T-cell (primary cell): ENCODE measurements at regions not wholly inside any gene's neighbourhood (a gene's known extent, or its start where the extent isn't known, plus 50 kb on each side); places are given as distances from the start of the nearest gene placed in this dataset.
A peak's percentile ranks its signal among the peaks of the same experiment; 100 is the strongest.

Experiments used
- ATAC-seq, 4 experiments: fragments of 200-7000 bp in 3 of 4; fragments of 150-1000 bp in 1 of 4; cut with Tn5 transposase; replicated peaks in 1 of 4; 1 replicate in 3 of 4; 2 replicates in 1 of 4; pipeline ENCODE4 v1.10.0; 2021; ENCODE audit warnings: moderate library complexity in 3 of 4, mild to moderate bottlenecking in 2 of 4, moderate number of reproducible peaks in 1 of 4
- CTCF ChIA-PET, 2 donors: fragments of 300-600 bp; sonication (Branson Sonifier 250); formaldehyde crosslinking; loops; one replicate each; lab custom pipeline; 2022; ENCODE audit warnings: antibody characterized with exemption in 2 of 2; lab: Charles Lee
- POLR2A ChIA-PET, 2 donors: fragments of 300-600 bp; sonication (Branson Sonifier 250); formaldehyde crosslinking; loops; one replicate each; lab custom pipeline; 2022; ENCODE audit warnings: antibody characterized with exemption in 2 of 2; lab: Charles Lee
- DNase-seq, 35 experiments: peaks; one replicate each; pipeline versions ENCODE4 v3.0.0 to v3.0.0-alpha.2; 2013 to 2023
- H3K27ac ChIP-seq: one replicate; pipeline ENCODE4 v1.5.1; 2013; ENCODE audit warnings: low read length
- H3K27me3 ChIP-seq, 2 experiments: replicated peaks in 1 of 2; 1 replicate in 1 of 2; 2 replicates in 1 of 2; pipeline versions ENCODE4 v1.6.1 to v1.7.0; 2013; ENCODE audit warnings: low read length in 1 of 2, mixed read lengths in 1 of 2; ENCODE audit not compliant: control insufficient read depth in 2 of 2, insufficient read depth in 2 of 2; ENCODE audit errors: extremely low read depth in 1 of 2
- H3K36me3 ChIP-seq, 2 donors: 1 replicate in 1 of 2; 2 replicates in 1 of 2; pipeline versions ENCODE4 v1.6.1 to v1.7.0; 2013; ENCODE audit warnings: low read length in 1 of 2; ENCODE audit not compliant: control insufficient read depth in 2 of 2, insufficient read depth in 1 of 2; ENCODE audit errors: extremely low read depth in 1 of 2
- H3K4me1 ChIP-seq, 2 experiments: 1 replicate in 1 of 2; 2 replicates in 1 of 2; pipeline versions ENCODE4 v1.6.1 to v1.7.0; 2013; ENCODE audit warnings: low read length in 2 of 2, mixed read lengths in 1 of 2; ENCODE audit not compliant: insufficient read depth in 2 of 2, control insufficient read depth in 1 of 2; ENCODE audit errors: extremely low read depth in 1 of 2
- H3K4me3 ChIP-seq, 2 donors: 1 replicate in 1 of 2; 2 replicates in 1 of 2; pipeline versions ENCODE4 v1.5.1 to v1.7.0; 2013; ENCODE audit warnings: mild to moderate bottlenecking in 2 of 2, low read length in 1 of 2, moderate library complexity in 1 of 2; ENCODE audit not compliant: control insufficient read depth in 1 of 2; ENCODE audit errors: extremely low read depth in 1 of 2
- H3K9me3 ChIP-seq: 2 replicates; pipeline ENCODE4 v1.7.0; 2013
- H3K27ac Mint-ChIP-seq, 2 donors: one replicate each; pipeline ENCODE4 v1.8.0; 2020 to 2021; ENCODE audit warnings: mild to moderate bottlenecking in 2 of 2, mixed read lengths in 2 of 2
- H3K27me3 Mint-ChIP-seq, 2 donors: one replicate each; pipeline ENCODE4 v1.8.0; 2021 to 2022; ENCODE audit warnings: mixed read lengths in 2 of 2
- H3K36me3 Mint-ChIP-seq: one replicate; pipeline ENCODE4 v1.8.0; 2021; ENCODE audit warnings: mixed read lengths
- H3K4me1 Mint-ChIP-seq, 3 donors: one replicate each; pipeline ENCODE4 v1.8.0; 2020 to 2022; ENCODE audit warnings: mixed read lengths in 3 of 3, mild to moderate bottlenecking in 1 of 3
- H3K4me3 Mint-ChIP-seq, 3 donors: one replicate each; pipeline ENCODE4 v1.8.0; 2020 to 2022; ENCODE audit warnings: mild to moderate bottlenecking in 3 of 3, mixed read lengths in 3 of 3, moderate library complexity in 3 of 3
- H3K9me3 Mint-ChIP-seq, 3 donors: one replicate each; pipeline ENCODE4 v1.8.0; 2020 to 2022; ENCODE audit warnings: mixed read lengths in 3 of 3
- WGBS: methylation state at CpG from one replicate; pipeline ENCODE4 v1.1.5; 2013; ENCODE audit warnings: missing lambda C conversion rate; ENCODE audit not compliant: insufficient coverage; 5-methylcytosine and 5-hydroxymethylcytosine counted together

DNA sequence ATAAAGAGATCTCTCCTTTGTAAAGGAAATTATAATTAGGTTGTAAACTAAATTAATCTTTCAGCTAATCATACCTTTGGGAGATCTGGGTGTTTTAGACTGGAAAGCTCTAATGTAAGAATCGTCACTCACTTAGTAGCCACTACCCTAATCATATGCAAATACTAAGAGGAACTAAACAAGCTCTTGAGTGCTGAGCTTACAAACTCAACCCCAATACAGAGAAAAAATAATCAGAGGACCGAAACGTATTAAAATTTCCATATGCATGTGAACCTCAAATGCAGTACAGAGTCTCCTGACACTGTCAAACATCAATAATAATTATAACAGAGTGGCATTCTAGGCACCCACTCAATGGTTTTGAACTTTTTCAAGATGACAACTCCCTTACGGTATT lies 235.3 kb upstream of the FOXN3 start:
- Mint-ChIP-seq H3K27ac (no peak overlapping the region), H3K4me3 (no peak overlapping the region), H3K9me3 (peaks cover 0 to 3% (median 0%) of the 10 kb centered on the region in 3 donors), H3K4me1 (peaks cover 7 to 39% (median 13%) of the 10 kb centered on the region in 3 donors), H3K27me3 (no peaks in the 10 kb centered on the region), H3K36me3 (no peaks in the 10 kb centered on the region)
- Histone ChIP-seq H3K9me3 (no peaks in the 10 kb centered on the region), H3K4me1 (no peaks in the 10 kb centered on the region), H3K27ac (no peak overlapping the region), H3K4me3 (no peak overlapping the region), H3K27me3 (peaks cover 0 to 4% of the 10 kb centered on the region in 2 experiments), H3K36me3 (no peaks in the 10 kb centered on the region)
- CTCF ChIA-PET, result interaction anchor here in 1 of 2 donors (0.6 kb wide), 1 partner anchor 33 kb away, joined by 5 read pairs; no protein-coding TSS in a partner anchor
- no CpG with 5 or more reads among the region's 4 CpGs for WGBS
- POLR2A ChIA-PET, result interaction anchor here in 1 of 2 donors (0.6 kb wide), 1 partner anchor 88 kb away, joined by 4 read pairs; no protein-coding TSS in a partner anchor
- no peak for ATAC-seq
- no peak for DNase-seq

DNA sequence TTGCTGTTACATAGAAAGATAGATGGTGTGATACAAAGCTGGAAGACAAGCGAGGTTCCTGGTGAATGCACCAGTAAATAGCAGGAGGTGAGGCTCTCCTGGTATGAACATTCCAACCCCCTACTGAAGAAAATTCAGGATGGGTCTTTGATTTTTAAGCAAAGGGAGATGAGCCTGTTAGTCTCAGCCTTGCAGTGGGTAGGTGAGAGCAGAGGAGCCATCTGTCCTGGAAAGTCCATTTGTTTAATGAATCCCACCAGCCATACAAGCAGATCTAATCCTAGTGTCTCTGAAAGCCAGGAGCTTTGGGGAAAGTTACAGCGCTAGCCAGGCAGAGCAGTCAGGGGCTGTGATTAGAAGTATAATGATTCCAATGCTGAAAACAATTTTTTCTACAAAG lies 234.8 kb upstream of the FOXN3 start:
- Histone ChIP-seq H3K36me3 (no peaks in the 10 kb centered on the region), H3K4me3 (no peak overlapping the region), H3K9me3 (no peaks in the 10 kb centered on the region), H3K27me3 (peaks cover 0 to 4% of the 10 kb centered on the region in 2 experiments), H3K27ac (no peak overlapping the region), H3K4me1 (no peaks in the 10 kb centered on the region)
- Mint-ChIP-seq H3K9me3 (peaks cover 0 to 3% (median 0%) of the 10 kb centered on the region in 3 donors), H3K4me1 (peaks cover 7 to 33% (median 13%) of the 10 kb centered on the region in 3 donors), H3K4me3 (no peak overlapping the region), H3K36me3 (no peaks in the 10 kb centered on the region), H3K27me3 (no peaks in the 10 kb centered on the region), H3K27ac (no peak overlapping the region)
- ATAC-seq (no peak), DNase-seq (no peak)
- ChIA-PET POLR2A (interaction anchor here in 1 of 2 donors (0.6 kb wide), 1 partner anchor 87 kb away, joined by 4 read pairs; no protein-coding TSS in a partner anchor), CTCF (no interaction called here)
- WGBS, result no CpG with 5 or more reads among the region's 2 CpGs

DNA sequence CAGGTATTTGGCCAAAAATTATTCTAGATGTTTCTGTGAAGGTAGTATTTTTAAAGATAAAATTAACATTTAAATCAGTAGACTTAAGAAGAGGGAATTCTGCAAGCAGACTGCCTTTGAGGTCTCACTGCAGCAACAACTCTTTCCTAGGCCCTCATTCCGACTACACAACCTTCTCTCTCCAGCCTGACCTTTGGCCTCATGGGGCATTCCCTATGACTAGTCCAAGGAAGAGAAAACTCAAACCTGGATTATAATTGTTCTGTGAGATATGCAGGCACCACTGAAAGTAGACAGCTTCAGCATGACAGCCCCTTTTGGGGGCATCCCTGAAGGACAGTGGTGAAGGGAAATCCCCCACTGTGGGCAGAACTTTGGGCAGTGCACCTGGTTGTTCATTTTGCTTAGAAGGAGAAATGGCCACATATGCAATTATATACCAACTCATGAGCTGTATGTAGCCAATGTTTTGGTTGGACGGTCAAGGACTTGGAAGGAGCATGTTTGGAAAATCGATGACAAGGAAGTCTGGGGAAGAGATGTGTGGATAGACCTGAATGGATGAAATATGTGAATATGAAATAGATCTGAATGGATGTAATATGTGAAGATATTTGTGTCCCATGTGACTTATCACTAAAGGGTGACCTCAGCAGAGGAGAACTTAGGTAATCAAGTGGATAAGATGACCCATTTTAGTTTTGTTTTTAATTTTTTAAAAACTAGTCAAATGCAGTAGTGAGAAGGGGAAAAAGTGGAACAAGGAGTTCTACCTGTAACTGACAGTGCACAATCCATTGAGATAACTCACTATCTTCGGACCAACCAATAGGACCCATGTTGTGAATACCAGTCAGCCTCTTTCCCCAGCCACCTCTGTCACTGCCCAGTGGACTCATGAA lies 233.3 kb upstream of the FOXN3 start:
- ATAC-seq (no peak), DNase-seq (no peak)
- H3K4me3 Mint-ChIP-seq, result no peak overlapping the region
- Histone ChIP-seq H3K4me3 (no peak overlapping the region), H3K9me3 (no peaks in the 10 kb centered on the region), H3K27ac (no peak overlapping the region), H3K27me3 (peaks cover 0 to 4% of the 10 kb centered on the region in 2 experiments), H3K4me1 (no peaks in the 10 kb centered on the region), H3K36me3 (no peaks in the 10 kb centered on the region)
- no peak overlapping the region for H3K27ac Mint-ChIP-seq
- H3K27me3 Mint-ChIP-seq, result no peaks in the 10 kb centered on the region
- H3K36me3 Mint-ChIP-seq, result no peaks in the 10 kb centered on the region
- WGBS, result 100% methylated on average over 2 of the region's 4 CpGs
- POLR2A ChIA-PET, result no interaction called here
- CTCF ChIA-PET, result no interaction called here
- peaks cover 0 to 3% (median 0%) of the 10 kb centered on the region in 3 donors for H3K9me3 Mint-ChIP-seq
- peaks cover 7 to 26% (median 13%) of the 10 kb centered on the region in 3 donors for H3K4me1 Mint-ChIP-seq

DNA sequence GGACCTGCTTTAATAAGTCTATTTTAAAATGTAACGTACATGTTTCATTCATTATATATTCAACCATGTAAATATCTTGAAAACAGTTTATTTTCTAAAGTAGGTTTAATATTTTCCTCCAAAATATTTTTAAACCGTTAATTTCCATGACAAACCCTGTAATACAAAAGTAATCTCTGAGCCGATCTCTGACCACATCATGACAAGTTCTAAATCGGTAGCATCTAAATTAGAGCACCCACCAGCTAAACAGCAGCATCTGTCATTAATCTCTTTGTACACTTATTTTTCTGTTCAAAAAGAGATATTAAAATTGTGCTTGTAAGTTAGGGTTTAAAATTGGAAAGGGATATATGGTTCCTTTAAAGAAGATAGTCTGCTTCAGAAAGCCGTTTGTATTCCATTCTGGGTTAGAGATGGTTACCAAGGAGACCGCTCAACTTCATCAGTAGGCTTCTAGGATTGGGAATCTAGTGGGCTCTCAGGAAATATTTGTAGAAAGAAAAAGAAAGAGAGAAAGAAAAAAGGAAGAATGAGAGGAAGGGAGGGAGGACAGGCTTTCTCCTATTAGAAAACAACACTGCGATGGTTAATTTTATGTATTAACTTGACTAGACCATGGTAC lies 232.5 kb upstream of the FOXN3 start:
- no peak overlapping the region for H3K27ac ChIP-seq
- no peaks in the 10 kb centered on the region for H3K36me3 Mint-ChIP-seq
- no peak overlapping the region for H3K4me3 ChIP-seq
- H3K4me3 Mint-ChIP-seq, result no peak overlapping the region
- no peaks in the 10 kb centered on the region for H3K9me3 ChIP-seq
- no peak for DNase-seq
- peaks cover 7 to 22% (median 13%) of the 10 kb centered on the region in 3 donors for H3K4me1 Mint-ChIP-seq
- H3K27ac Mint-ChIP-seq, result no peak overlapping the region
- 100% methylated on average over 1 of the region's 7 CpGs for WGBS
- ChIA-PET CTCF (no interaction called here), POLR2A (no interaction called here)
- H3K27me3 ChIP-seq, result peaks cover 0 to 4% of the 10 kb centered on the region in 2 experiments
- H3K27me3 Mint-ChIP-seq, result no peaks in the 10 kb centered on the region
- H3K4me1 ChIP-seq, result no peaks in the 10 kb centered on the region
- H3K9me3 Mint-ChIP-seq, result peaks cover 0 to 3% (median 0%) of the 10 kb centered on the region in 3 donors
- no peak for ATAC-seq
- H3K36me3 ChIP-seq, result no peaks in the 10 kb centered on the region

DNA sequence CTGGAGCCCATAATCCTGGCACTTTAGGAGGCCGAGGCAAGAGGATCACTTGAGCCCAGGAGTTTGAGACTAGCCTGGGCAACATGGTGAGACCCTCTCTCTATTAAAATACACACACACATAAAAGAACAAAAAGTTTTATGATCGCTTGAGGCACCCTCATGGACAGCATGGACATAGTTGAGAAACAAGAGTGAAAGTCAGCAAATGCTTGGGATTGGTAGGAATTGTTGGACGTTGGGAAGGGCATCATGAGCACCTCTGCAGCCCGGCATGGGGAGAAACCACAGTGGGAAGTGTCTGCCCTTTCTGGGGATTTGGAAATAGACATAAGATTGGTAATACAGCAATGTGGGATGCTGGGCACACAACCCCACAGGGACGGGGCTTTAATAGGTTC lies 231.9 kb upstream of the FOXN3 start:
- CTCF ChIA-PET, result interaction anchor here (0.5 to 0.6 kb wide), 2 partner anchors 24 to 171 kb away, joined by 4 read pairs; no protein-coding TSS in a partner anchor
- no peaks in the 10 kb centered on the region for H3K4me1 ChIP-seq
- peaks cover 0 to 4% of the 10 kb centered on the region in 2 experiments for H3K27me3 ChIP-seq
- Mint-ChIP-seq H3K27ac (no peak overlapping the region), H3K9me3 (peaks cover 0 to 2% (median 0%) of the 10 kb centered on the region in 3 donors), H3K36me3 (no peaks in the 10 kb centered on the region), H3K4me1 (peaks cover 7 to 22% (median 13%) of the 10 kb centered on the region in 3 donors), H3K27me3 (no peaks in the 10 kb centered on the region), H3K4me3 (no peak overlapping the region)
- ATAC-seq, result no peak
- no peak overlapping the region for H3K27ac ChIP-seq
- DNase-seq, result no peak
- H3K4me3 ChIP-seq, result no peak overlapping the region
- H3K9me3 ChIP-seq, result no peaks in the 10 kb centered on the region
- WGBS, result 65% methylated on average over 2 of the region's 5 CpGs
- H3K36me3 ChIP-seq, result no peaks in the 10 kb centered on the region
- POLR2A ChIA-PET, result no interaction called here

DNA sequence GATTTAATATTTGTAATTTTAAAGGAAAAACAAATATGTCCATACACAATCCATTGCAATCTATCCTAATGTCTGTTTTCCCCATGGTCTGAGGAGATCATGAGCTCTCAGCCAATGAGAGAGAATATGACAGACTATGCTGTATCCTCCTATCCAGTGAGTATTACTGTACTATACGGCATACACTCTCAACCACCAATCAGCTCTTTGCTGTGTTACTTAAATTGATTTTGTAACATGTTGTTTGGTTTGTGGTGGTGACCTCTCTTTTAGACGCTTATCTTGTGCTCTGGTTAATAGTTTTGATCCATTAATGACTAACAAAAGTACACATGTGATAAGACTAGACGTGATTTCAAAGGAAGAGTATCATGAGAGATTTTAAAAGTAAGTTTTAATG lies 231.5 kb upstream of the FOXN3 start:
- Mint-ChIP-seq H3K36me3 (no peaks in the 10 kb centered on the region), H3K4me3 (no peak overlapping the region), H3K27me3 (no peaks in the 10 kb centered on the region), H3K9me3 (no peaks in the 10 kb centered on the region), H3K4me1 (peaks cover 7 to 22% (median 13%) of the 10 kb centered on the region in 3 donors), H3K27ac (peak overlapping the region in 1 of 2 donors; percentile 12)
- Histone ChIP-seq H3K4me3 (no peak overlapping the region), H3K4me1 (no peaks in the 10 kb centered on the region), H3K27me3 (peaks cover 0 to 4% of the 10 kb centered on the region in 2 experiments), H3K36me3 (no peaks in the 10 kb centered on the region), H3K27ac (no peak overlapping the region), H3K9me3 (no peaks in the 10 kb centered on the region)
- ATAC-seq, result no peak
- no CpG with 5 or more reads among the region's 3 CpGs for WGBS
- ChIA-PET CTCF (interaction anchor here (0.5 to 0.6 kb wide), 2 partner anchors 25 to 171 kb away, joined by 4 read pairs; no protein-coding TSS in a partner anchor), POLR2A (interaction anchor here in 1 of 2 donors (0.6 kb wide), 1 partner anchor 48 kb away, joined by 3 read pairs; no protein-coding TSS in a partner anchor)
- DNase-seq, result no peak
